ENCODE measurements at regions not wholly inside any gene's neighbourhood (a gene's known extent, or its start where the extent isn't known, plus 50 kb on each side); places are given as distances from the start of the nearest gene placed in this dataset.

DNA sequence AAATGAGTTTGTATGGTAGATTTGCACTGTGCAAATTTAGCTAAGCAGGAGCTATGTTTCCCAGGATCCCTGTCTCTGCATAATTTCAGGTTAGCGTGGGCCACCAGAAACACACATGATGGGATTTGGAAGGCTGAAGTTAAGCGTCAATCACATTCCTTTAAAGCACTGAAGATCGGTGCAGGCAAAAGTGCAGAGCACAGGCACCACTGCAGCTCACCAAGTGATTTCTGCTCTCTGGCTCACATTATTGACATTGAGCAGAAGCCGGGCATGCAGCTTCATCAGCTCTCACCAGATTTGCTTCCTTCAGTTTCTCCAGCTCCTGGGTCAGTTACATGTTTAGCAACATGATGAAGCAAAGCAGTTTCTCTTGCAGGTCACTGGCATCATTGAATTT lies 256.4 kb upstream of the TGFBR2 start:
- no peak overlapping the region for H3K27ac ChIP-seq (ENCODE audit: low read depth, low read length)
- H3K9ac ChIP-seq (ENCODE audit: low read length) = no peak overlapping the region
- no peak overlapping the region for H4K5ac ChIP-seq (ENCODE audit: low read length)
- no peaks in the 10 kb centered on the region for H3K4me1 ChIP-seq (ENCODE audit: control insufficient read depth, low read depth, low read length)
- H3K56ac ChIP-seq (ENCODE audit: low read length) = no peak overlapping the region
- no peaks in the 10 kb centered on the region for H3K79me2 ChIP-seq (ENCODE audit: control insufficient read depth, insufficient read depth, low read length)
- no CpG with 5 or more reads among the region's 4 CpGs for WGBS (ENCODE audit: extremely low coverage, insufficient coverage, low lambda C conversion rate)
- H3K36me3 ChIP-seq (ENCODE audit: control insufficient read depth, insufficient read depth, low read length) = no peaks in the 10 kb centered on the region
- no peak overlapping the region for H2BK120ac ChIP-seq (ENCODE audit: low read depth, low read length)
- no peak overlapping the region for H3K18ac ChIP-seq (ENCODE audit: low read length)
- H3K4ac ChIP-seq (ENCODE audit: low read depth, low read length) = no peak overlapping the region
- no peak overlapping the region for H3K4me3 ChIP-seq (ENCODE audit: low read length)
- no peak overlapping the region for H3K4me2 ChIP-seq (ENCODE audit: low read length)
- H2BK15ac ChIP-seq (replicated peaks; ENCODE audit: low read depth) = no peak overlapping the region
- H2BK5ac ChIP-seq (ENCODE audit: low read length) = no peak overlapping the region
- H3K23ac ChIP-seq (ENCODE audit: low read length) = no peak overlapping the region
- no peak overlapping the region for H2AK5ac ChIP-seq (ENCODE audit: low read length)
- H4K8ac ChIP-seq (ENCODE audit: low read depth, low read length) = no peak overlapping the region
- DNase-seq = no peak
- no peaks in the 10 kb centered on the region for H3K79me1 ChIP-seq (ENCODE audit: low read length)
- no peaks in the 10 kb centered on the region for H3K27me3 ChIP-seq (ENCODE audit: insufficient read depth, low read length, poor library complexity)

GRCh38 chr3:30350901-30351300 lies 255.5 kb upstream of the TGFBR2 start:
- Histone ChIP-seq H3K23ac (ENCODE audit: low read length) (no peak overlapping the region), H3K79me1 (ENCODE audit: low read length) (no peaks in the 10 kb centered on the region), H3K27me3 (ENCODE audit: insufficient read depth, low read length, poor library complexity) (no peaks in the 10 kb centered on the region), H3K18ac (ENCODE audit: low read length) (no peak overlapping the region), H3K9ac (ENCODE audit: low read length) (no peak overlapping the region), H3K4me2 (ENCODE audit: low read length) (no peak overlapping the region), H3K79me2 (ENCODE audit: control insufficient read depth, insufficient read depth, low read length) (no peaks in the 10 kb centered on the region), H3K4ac (ENCODE audit: low read depth, low read length) (no peak overlapping the region), H2BK15ac (replicated peaks; ENCODE audit: low read depth) (no peak overlapping the region), H2BK120ac (ENCODE audit: low read depth, low read length) (no peak overlapping the region), H3K4me3 (ENCODE audit: low read length) (no peak overlapping the region), H4K5ac (ENCODE audit: low read length) (no peak overlapping the region), H4K8ac (ENCODE audit: low read depth, low read length) (no peak overlapping the region), H3K27ac (ENCODE audit: low read depth, low read length) (no peak overlapping the region), H3K36me3 (ENCODE audit: control insufficient read depth, insufficient read depth, low read length) (no peaks in the 10 kb centered on the region), H2BK5ac (ENCODE audit: low read length) (no peak overlapping the region), H3K56ac (ENCODE audit: low read length) (no peak overlapping the region), H2AK5ac (ENCODE audit: low read length) (no peak overlapping the region), H3K4me1 (ENCODE audit: control insufficient read depth, low read depth, low read length) (no peaks in the 10 kb centered on the region)
- no peak for DNase-seq
- no CpG with 5 or more reads among the region's 2 CpGs for WGBS (ENCODE audit: extremely low coverage, insufficient coverage, low lambda C conversion rate)

DNA sequence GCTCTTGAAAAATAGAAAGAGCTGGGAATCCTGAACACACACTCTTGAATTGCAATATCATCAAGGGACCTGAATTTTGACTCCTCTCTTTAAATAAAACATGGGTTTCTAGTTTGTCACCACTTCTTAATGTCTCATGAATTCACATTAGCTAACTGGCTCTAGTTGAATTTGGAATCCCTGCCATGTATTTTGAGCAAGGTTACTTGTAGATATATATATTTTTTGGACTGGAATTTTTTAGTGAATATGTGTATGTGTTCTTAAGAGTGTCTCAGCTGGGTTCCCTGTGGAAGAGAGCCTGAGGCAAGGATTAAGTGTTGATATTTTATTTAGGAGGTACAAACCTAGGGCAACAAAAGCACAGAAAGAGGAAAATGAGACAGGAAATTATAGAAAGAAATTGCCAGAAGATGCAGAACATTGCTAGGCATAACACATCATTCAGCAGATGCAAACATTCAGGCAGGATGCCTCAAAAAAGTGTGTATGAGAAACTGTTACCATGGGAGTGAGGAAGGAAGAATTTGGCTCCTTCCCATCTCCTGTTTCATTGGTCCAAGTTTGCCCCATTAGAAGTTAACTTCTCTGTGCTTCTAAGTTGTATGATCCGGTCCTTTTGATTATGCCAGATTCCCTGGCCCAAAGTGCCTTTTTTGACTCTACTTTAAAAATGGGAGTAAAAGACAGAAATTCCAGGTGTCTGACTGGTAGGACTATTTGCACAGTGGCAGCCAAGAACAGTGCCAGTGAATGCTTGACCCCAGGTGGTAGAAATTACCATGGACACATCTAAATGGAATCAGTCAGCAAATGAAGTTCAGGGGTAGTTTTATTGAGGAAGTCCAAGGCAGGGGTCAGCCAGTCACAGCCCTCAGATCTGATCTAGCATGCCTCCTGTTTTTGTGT lies 253.7 kb upstream of the TGFBR2 start:
- WGBS (ENCODE audit: extremely low coverage, insufficient coverage, low lambda C conversion rate) = no CpG with 5 or more reads among the region's 1 CpG
- Histone ChIP-seq H3K79me2 (ENCODE audit: control insufficient read depth, insufficient read depth, low read length) (no peaks in the 10 kb centered on the region), H2BK120ac (ENCODE audit: low read depth, low read length) (no peak overlapping the region), H2BK5ac (ENCODE audit: low read length) (no peak overlapping the region), H3K56ac (ENCODE audit: low read length) (no peak overlapping the region), H3K4me3 (ENCODE audit: low read length) (no peak overlapping the region), H4K8ac (ENCODE audit: low read depth, low read length) (no peak overlapping the region), H4K5ac (ENCODE audit: low read length) (no peak overlapping the region), H3K4me1 (ENCODE audit: control insufficient read depth, low read depth, low read length) (no peaks in the 10 kb centered on the region), H3K4ac (ENCODE audit: low read depth, low read length) (no peak overlapping the region), H3K36me3 (ENCODE audit: control insufficient read depth, insufficient read depth, low read length) (no peaks in the 10 kb centered on the region), H3K27me3 (ENCODE audit: insufficient read depth, low read length, poor library complexity) (no peaks in the 10 kb centered on the region), H3K4me2 (ENCODE audit: low read length) (no peak overlapping the region), H3K9ac (ENCODE audit: low read length) (no peak overlapping the region), H3K79me1 (ENCODE audit: low read length) (no peaks in the 10 kb centered on the region), H3K27ac (ENCODE audit: low read depth, low read length) (no peak overlapping the region), H2AK5ac (ENCODE audit: low read length) (no peak overlapping the region), H2BK15ac (replicated peaks; ENCODE audit: low read depth) (no peak overlapping the region), H3K23ac (ENCODE audit: low read length) (no peak overlapping the region), H3K18ac (ENCODE audit: low read length) (no peak overlapping the region)
- no peak for DNase-seq

- no peak for DNase-seq
- H3K4ac ChIP-seq (ENCODE audit: low read depth, low read length) = no peak overlapping the region
- no peak overlapping the region for H4K8ac ChIP-seq (ENCODE audit: low read depth, low read length)
- H2BK120ac ChIP-seq (ENCODE audit: low read depth, low read length) = no peak overlapping the region
- no peak overlapping the region for H3K56ac ChIP-seq (ENCODE audit: low read length)
- H2AK5ac ChIP-seq (ENCODE audit: low read length) = no peak overlapping the region
- no peak overlapping the region for H3K4me3 ChIP-seq (ENCODE audit: low read length)
- WGBS (ENCODE audit: extremely low coverage, insufficient coverage, low lambda C conversion rate) = no CpG with 5 or more reads among the region's 1 CpG
- H3K27me3 ChIP-seq (ENCODE audit: insufficient read depth, low read length, poor library complexity) = no peaks in the 10 kb centered on the region
- no peaks in the 10 kb centered on the region for H3K79me2 ChIP-seq (ENCODE audit: control insufficient read depth, insufficient read depth, low read length)
- no peak overlapping the region for H2BK15ac ChIP-seq (replicated peaks; ENCODE audit: low read depth)
- H4K5ac ChIP-seq (ENCODE audit: low read length) = no peak overlapping the region
- no peak overlapping the region for H2BK5ac ChIP-seq (ENCODE audit: low read length)
- no peak overlapping the region for H3K4me2 ChIP-seq (ENCODE audit: low read length)
- H3K23ac ChIP-seq (ENCODE audit: low read length) = no peak overlapping the region
- H3K9ac ChIP-seq (ENCODE audit: low read length) = no peak overlapping the region
- no peaks in the 10 kb centered on the region for H3K79me1 ChIP-seq (ENCODE audit: low read length)
- no peak overlapping the region for H3K18ac ChIP-seq (ENCODE audit: low read length)
- H3K27ac ChIP-seq (ENCODE audit: low read depth, low read length) = no peak overlapping the region
- no peaks in the 10 kb centered on the region for H3K4me1 ChIP-seq (ENCODE audit: control insufficient read depth, low read depth, low read length)
- no peaks in the 10 kb centered on the region for H3K36me3 ChIP-seq (ENCODE audit: control insufficient read depth, insufficient read depth, low read length)
These were observed 252.5 kb upstream of the TGFBR2 start for GRCh38 chr3:30353711-30354467.

- Histone ChIP-seq H3K56ac (ENCODE audit: low read length) (no peak overlapping the region), H3K27ac (ENCODE audit: low read depth, low read length) (no peak overlapping the region), H3K79me1 (ENCODE audit: low read length) (no peaks in the 10 kb centered on the region), H2AK5ac (ENCODE audit: low read length) (no peak overlapping the region), H2BK5ac (ENCODE audit: low read length) (no peak overlapping the region), H3K79me2 (ENCODE audit: control insufficient read depth, insufficient read depth, low read length) (no peaks in the 10 kb centered on the region), H3K23ac (ENCODE audit: low read length) (no peak overlapping the region), H3K18ac (ENCODE audit: low read length) (no peak overlapping the region), H3K27me3 (ENCODE audit: insufficient read depth, low read length, poor library complexity) (no peaks in the 10 kb centered on the region), H2BK15ac (replicated peaks; ENCODE audit: low read depth) (no peak overlapping the region), H3K9ac (ENCODE audit: low read length) (no peak overlapping the region), H3K36me3 (ENCODE audit: control insufficient read depth, insufficient read depth, low read length) (no peaks in the 10 kb centered on the region), H3K4ac (ENCODE audit: low read depth, low read length) (no peak overlapping the region), H4K8ac (ENCODE audit: low read depth, low read length) (no peak overlapping the region), H3K4me1 (ENCODE audit: control insufficient read depth, low read depth, low read length) (no peaks in the 10 kb centered on the region), H3K4me3 (ENCODE audit: low read length) (no peak overlapping the region), H4K5ac (ENCODE audit: low read length) (no peak overlapping the region), H3K4me2 (ENCODE audit: low read length) (no peak overlapping the region), H2BK120ac (ENCODE audit: low read depth, low read length) (no peak overlapping the region)
- no CpG with 5 or more reads among the region's 1 CpG for WGBS (ENCODE audit: extremely low coverage, insufficient coverage, low lambda C conversion rate)
- no peak for DNase-seq
These were observed 251.9 kb upstream of the TGFBR2 start for GRCh38 chr3:30354513-30354912.

All from mesendoderm (in vitro differentiated cells).